22Rv1 (cell line): ENCODE measurements at regions not wholly inside any gene's neighbourhood (a gene's known extent, or its start where the extent isn't known, plus 50 kb on each side); places are given as distances from the start of the nearest gene placed in this dataset.

Experiments
- CTCF ChIP-seq: fragments of 450-650 bp; IDR thresholded peaks from 2 replicates; pipeline ENCODE4 v1.5.1; 2017; ENCODE audit warnings: mild to moderate bottlenecking
- ZFX ChIP-seq: fragments of 450-650 bp; IDR thresholded peaks from 2 replicates; pipeline ENCODE4 v1.6.1; 2017; ENCODE audit warnings: antibody characterized with exemption, borderline replicate concordance

GRCh38 chr3:146831659-146832058, 226.5 kb upstream of the PLSCR5 start:
- no peak for TF ChIP-seq CTCF
- no peak for TF ChIP-seq ZFX
